HG03432 (cell line): ENCODE measurements at regions not wholly inside any gene's neighbourhood (a gene's known extent, or its start where the extent isn't known, plus 50 kb on each side); places are given as distances from the start of the nearest gene placed in this dataset.

Experiments used
- ATAC-seq: cut with Tn5 transposase; IDR thresholded peaks from one replicate; pipeline ENCODE4 v1.9.1; 2021; ENCODE audit warnings: mild to moderate bottlenecking, moderate library complexity; ENCODE audit not compliant: unreplicated experiment

- ATAC-seq: no peak
Observed at GRCh38 chr20:48468571-48468970, 359.2 kb downstream of the PREX1 start.

GRCh38 chr20:48467622-48468021 is 360.2 kb downstream of the PREX1 start:
- no peak for ATAC-seq

DNA sequence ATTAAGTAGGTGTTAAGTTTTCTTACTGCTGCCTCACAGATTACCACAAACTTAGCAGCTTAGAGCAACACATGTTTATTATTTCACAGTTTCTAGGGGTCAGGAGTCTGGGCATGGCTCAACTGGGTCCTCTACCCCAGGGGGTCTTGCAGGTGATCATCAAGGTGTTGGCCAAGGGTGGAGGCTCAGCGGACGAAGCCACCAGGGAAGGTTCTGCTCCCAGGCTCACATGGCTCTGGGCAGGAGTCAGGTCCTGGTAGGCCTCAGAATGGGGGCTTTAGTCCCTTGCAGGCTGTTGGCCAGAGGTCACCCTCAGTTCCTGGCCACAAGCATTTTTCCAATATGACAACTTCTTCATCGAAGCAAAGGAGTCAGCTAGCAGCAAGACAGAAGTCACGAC is 362.5 kb downstream of the PREX1 start:
- ATAC-seq: no peak

DNA sequence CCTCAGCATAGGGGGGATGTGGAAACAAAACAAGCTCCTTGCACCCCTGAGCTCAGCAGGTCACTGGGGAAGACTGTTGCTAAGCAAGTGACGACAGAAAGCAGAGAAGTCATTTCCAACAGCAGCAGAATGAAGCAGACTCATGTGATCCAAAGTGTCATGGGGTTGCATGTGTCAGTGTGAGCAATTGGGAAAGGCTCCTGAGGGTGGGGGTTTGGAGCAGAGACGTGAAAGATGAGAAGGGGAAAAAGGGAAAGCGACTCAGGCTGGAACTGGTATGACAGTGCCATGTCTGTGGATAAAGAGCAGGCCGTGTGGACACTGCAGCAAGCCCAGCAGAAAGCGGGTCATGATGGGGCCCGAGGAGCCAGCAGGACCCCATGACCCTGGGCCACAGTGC is 363.9 kb downstream of the PREX1 start:
- ATAC-seq: no peak

DNA sequence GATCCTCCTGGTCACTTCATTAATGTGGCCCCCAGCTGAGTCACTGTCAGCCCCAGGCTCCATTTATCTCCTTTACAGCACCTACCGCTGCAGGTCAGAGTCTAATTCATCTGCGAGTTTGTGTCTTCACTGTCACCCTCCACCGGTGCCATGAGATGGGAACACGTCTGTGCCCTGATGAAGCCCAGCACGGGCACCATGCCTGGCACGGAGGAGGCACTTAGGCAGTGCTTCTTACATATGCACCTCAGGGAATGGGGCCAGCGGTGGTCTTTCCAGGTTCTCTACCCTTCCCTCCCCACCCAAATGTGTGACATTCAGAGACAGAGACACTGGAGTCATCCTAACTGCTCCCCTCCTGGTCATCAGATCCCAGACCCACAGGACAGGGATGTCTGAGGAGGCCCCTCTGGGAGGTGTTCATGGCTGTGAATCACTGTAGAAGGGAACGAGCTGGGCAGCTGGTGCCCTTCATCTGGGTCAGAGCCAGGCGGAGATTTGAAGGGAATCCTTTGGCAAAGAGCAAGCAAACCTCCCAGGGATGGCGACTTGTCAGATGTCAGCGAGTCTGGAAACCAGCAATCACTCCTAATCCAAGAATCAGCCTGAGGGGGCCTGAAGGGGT is 364.6 kb downstream of the PREX1 start:
- ATAC-seq: no peak

- no peak for ATAC-seq
Observed at GRCh38 chr20:48461735-48462119, 366.1 kb downstream of the PREX1 start.

- no peak for ATAC-seq
Observed at GRCh38 chr20:48461091-48461734, 366.6 kb downstream of the PREX1 start.

GRCh38 chr20:48460681-48461080 is 367.1 kb downstream of the PREX1 start:
- ATAC-seq: no peak

DNA sequence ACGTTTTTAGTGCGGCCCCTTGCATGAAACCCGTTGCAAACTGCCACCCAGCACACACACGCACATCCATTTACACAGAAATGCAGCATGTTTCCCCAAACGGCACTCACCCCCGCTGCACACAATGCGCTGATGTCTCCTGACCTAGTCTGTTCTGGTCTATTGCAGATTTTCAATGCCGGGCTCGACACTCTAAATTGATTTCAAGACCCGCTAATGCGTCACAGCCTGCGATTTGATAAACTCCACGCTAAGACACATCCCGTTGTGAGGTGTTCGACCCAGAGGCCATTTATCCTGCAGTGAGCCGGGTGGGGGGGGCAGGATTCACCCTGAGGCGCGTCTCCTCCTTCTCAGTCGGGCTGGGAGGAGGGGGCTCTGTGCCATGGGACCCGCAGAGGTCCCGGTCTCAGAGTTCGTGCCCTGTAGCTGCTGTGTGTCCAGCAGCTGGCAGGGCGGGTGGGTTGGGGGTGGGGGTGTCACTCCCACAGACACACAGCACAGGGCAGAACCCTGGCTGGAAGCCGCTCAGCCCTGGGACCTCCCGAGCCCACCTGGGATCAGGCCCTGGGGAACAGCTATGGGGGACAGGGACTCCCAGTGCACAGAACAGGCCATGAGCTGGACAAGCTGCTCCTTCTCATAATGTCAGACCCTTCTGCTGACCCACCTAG is 367.9 kb downstream of the PREX1 start:
- no peak for ATAC-seq

DNA sequence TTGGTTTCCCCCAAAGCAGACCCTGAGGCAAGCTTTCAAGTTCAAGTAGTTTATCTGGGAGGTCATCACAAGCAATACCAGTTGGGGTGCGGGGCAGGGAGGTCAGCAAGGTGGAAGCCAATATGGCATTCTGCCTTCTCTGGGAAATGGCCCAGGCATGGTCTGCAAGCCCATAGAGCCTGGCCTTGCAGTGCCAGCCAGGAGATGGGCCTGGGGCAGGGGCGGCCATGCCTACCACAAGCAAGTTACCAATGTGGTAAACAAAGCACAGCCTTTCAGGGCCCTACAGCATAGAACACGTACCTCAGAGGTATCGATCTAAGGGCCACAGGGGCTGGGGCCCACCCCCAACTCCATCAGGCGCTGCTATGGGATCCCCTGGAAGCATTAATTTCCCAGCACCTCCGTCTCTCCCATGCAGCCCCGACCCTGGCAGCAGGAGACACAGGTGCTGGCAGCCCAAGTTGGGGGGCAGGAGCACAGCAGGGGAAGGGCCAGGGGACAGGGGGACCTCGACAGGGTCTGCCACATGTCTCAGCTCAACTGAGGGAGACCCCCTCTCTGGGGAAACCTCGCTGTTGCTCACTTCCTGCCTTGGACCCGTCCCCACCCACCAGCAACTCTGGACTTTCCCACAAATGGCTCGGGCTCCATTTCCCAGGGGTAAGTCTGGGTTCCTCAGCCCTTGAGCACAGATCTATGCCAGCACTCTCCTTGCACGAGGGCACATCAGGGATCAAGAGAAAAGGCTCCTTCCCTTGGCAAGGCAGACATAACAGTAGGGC is 369.0 kb downstream of the PREX1 start:
- ATAC-seq: no peak

- ATAC-seq: no peak
Observed at GRCh38 chr20:48458003-48458377, 369.8 kb downstream of the PREX1 start.

GRCh38 chr20:48457193-48458002 is 370.4 kb downstream of the PREX1 start:
- no peak for ATAC-seq

DNA sequence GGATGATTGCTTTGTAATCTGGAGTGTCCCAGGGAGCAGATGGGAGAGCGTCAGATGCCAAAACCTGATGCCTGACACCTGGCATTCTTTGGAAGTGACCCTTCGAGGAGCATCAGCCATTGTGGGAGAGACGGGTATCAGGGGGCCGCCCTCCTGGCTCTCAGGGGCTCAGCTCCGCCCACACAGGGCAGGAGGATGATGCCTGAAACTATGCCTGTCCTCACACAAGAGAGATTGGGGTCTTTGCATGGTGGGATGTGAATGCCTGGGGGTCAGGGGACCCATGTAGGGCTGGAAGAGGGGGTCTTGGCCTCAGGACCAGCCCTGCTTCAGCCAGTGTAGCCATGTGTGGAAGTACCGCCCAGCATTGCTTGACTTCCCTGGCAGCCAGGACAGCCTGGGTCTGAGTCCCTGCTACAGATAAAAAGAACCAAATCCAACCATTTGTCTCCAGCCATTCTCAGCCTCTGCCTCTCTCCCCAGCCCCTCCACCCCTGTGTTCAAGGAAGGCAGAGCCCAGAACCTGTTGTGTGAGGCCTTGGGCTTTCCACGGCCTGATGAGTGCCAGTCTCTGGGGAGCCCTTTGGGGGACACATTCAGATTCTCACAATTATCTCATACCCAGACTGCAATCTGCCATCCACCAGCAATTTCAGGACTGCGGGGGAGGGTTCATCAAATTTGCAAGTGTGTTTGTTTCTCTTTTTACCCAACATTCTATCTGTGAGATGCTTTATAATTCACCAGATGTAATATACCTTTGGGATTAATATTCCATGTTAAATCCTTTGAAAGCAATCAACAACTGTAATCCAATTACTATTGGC is 371.2 kb downstream of the PREX1 start:
- no peak for ATAC-seq

DNA sequence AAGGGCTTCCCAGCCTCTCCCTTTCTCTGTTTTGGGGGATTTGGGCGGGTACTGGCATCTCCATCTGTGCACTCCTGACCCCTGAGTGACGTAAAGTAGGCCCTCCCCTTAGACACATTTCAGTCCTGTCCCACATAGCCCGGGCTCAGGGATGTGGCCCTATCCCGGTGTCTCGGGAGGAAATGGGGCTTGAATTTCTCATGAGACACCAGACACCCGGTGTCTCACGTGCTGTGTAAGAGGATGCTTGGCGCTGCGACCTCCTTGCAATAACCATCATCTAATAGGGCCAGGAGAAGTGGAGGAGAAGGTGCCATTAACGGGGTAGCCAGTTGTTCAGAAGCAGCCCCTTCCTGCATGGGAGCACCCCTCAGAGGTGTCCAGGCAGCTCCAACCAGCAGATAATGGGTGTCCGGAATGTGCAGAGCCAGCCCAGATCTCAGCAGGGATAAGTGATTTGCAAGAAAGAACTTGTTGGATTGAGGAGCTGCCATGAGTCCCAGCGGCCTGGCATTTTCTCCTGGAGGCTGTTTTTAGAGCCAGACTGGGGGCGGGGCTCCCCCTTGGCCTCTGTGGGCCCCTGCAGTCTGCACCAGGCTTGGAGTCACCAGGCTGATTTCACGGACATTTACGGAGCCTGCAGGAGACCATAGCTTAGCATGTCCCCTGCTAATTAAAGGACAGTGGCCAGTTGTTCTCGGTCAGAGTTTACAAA is 372.0 kb downstream of the PREX1 start:
- ATAC-seq: no peak

GRCh38 chr20:48454671-48455490 is 372.9 kb downstream of the PREX1 start:
- no peak for ATAC-seq

DNA sequence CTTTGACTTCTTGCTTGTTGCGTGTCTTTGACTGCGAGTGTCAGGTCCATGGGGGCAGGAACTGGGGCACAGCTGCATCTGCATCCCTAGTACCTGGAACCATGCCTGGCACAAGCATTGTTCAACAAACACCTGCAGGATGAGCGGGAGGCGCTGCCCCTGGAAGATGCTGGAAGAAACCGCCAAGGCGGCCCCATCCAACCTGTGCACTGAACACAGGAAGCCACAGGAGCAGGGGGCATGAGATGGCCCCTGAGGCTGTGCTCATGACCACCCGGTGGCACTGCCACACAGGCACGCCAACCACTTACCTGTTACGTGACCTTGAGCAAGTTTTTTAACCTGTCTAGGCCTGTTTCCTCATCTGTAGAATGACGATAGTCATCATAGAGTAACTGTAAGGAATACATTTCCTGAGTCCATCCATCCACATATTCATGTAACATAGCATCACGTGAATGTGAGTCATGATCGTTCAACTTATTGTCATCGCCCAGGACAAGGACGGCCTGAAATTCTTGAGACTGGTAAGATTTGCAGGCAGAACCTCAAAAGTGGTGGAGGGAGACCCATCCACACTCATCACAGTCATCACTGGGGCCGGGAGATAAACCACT is 374.2 kb downstream of the PREX1 start:
- no peak for ATAC-seq

GRCh38 chr20:48451401-48451800 is 376.4 kb downstream of the PREX1 start:
- no peak for ATAC-seq
